ENCODE measurements at regions not wholly inside any gene's neighbourhood (a gene's known extent, or its start where the extent isn't known, plus 50 kb on each side); places are given as distances from the start of the nearest gene placed in this dataset.

- DNase-seq (ENCODE audit: low read depth in 3 of 3): no peak
Measured at GRCh38 chr4:4735870-4736269, 123.6 kb upstream of the MSX1 start.

GRCh38 chr4:4735136-4735750, 124.2 kb upstream of the MSX1 start:
- no peak for DNase-seq (ENCODE audit: low read depth in 3 of 3)

GRCh38 chr4:4734425-4734824, 125.0 kb upstream of the MSX1 start:
- no peak for DNase-seq (ENCODE audit: low read depth in 3 of 3)

GRCh38 chr4:4733663-4734062, 125.8 kb upstream of the MSX1 start:
- DNase-seq (ENCODE audit: low read depth in 3 of 3): no peak

GRCh38 chr4:4730249-4730648, 129.2 kb upstream of the MSX1 start:
- DNase-seq (ENCODE audit: low read depth in 3 of 3): no peak

- no peak for DNase-seq (ENCODE audit: low read depth in 3 of 3)
Measured at GRCh38 chr4:4729206-4729605, 130.3 kb upstream of the MSX1 start.

GRCh38 chr4:4727536-4727935, 131.9 kb upstream of the MSX1 start:
- DNase-seq (ENCODE audit: low read depth in 3 of 3): no peak

GRCh38 chr4:4726051-4726450, 133.4 kb upstream of the MSX1 start:
- DNase-seq (ENCODE audit: low read depth in 3 of 3): no peak

GRCh38 chr4:4724321-4724720, 135.1 kb upstream of the MSX1 start:
- DNase-seq (ENCODE audit: low read depth in 3 of 3): no peak

GRCh38 chr4:4721636-4722035, 137.8 kb upstream of the MSX1 start:
- no peak for DNase-seq (ENCODE audit: low read depth in 3 of 3)

- DNase-seq (ENCODE audit: low read depth in 3 of 3): no peak
Measured at GRCh38 chr4:4720646-4721045, 138.8 kb upstream of the MSX1 start.

GRCh38 chr4:4719436-4719835, 140.0 kb upstream of the MSX1 start:
- no peak for DNase-seq (ENCODE audit: low read depth in 3 of 3)

GRCh38 chr4:4717692-4718091, 141.8 kb upstream of the MSX1 start:
- no peak for DNase-seq (ENCODE audit: low read depth in 3 of 3)

GRCh38 chr4:4714331-4714730, 145.1 kb upstream of the MSX1 start:
- DNase-seq (ENCODE audit: low read depth in 3 of 3): no peak

- no peak for DNase-seq (ENCODE audit: low read depth in 3 of 3)
Measured at GRCh38 chr4:4712800-4713528, 146.5 kb upstream of the MSX1 start.

GRCh38 chr4:4711902-4712301, 147.6 kb upstream of the MSX1 start:
- DNase-seq (ENCODE audit: low read depth in 3 of 3): no peak

- DNase-seq (ENCODE audit: low read depth in 3 of 3): no peak
Measured at GRCh38 chr4:4709736-4710135, 149.7 kb upstream of the MSX1 start.

- DNase-seq (ENCODE audit: low read depth in 3 of 3): no peak
Measured at GRCh38 chr4:4704267-4704666, 155.2 kb upstream of the MSX1 start.

- DNase-seq (ENCODE audit: low read depth in 3 of 3): no peak
Measured at GRCh38 chr4:4697584-4697983, 155.7 kb upstream of the STX18 start.

GRCh38 chr4:4696530-4696929, 154.7 kb upstream of the STX18 start:
- DNase-seq (ENCODE audit: low read depth in 3 of 3): no peak

- no peak for DNase-seq (ENCODE audit: low read depth in 3 of 3)
Measured at GRCh38 chr4:4695497-4695896, 153.6 kb upstream of the STX18 start.

- DNase-seq (ENCODE audit: low read depth in 3 of 3): no peak
Measured at GRCh38 chr4:4694827-4695226, 153.0 kb upstream of the STX18 start.

GRCh38 chr4:4694296-4694772, 152.5 kb upstream of the STX18 start:
- no peak for DNase-seq (ENCODE audit: low read depth in 3 of 3)
